Kidney epithelial cell (primary cell): ENCODE measurements at regions not wholly inside any gene's neighbourhood (a gene's known extent, or its start where the extent isn't known, plus 50 kb on each side); places are given as distances from the start of the nearest gene placed in this dataset.

Source experiments
- DNase-seq: peaks from one replicate; pipeline ENCODE4 v3.0.0-alpha.2; 2010; ENCODE audit warnings: low read depth
- H3K27me3 ChIP-seq: 2 replicates; pipeline ENCODE4 v1.6.0; 2011; ENCODE audit warnings: low read length; ENCODE audit not compliant: control insufficient read depth, insufficient read depth
- H3K36me3 ChIP-seq: 2 replicates; pipeline ENCODE4 v1.5.1; 2011; ENCODE audit warnings: low read length; ENCODE audit not compliant: control insufficient read depth, insufficient read depth
- H3K4me3 ChIP-seq: 2 replicates; pipeline ENCODE4 v1.5.1; 2011; ENCODE audit warnings: low read depth, mild to moderate bottlenecking, control low read depth, low read length
- CTCF ChIP-seq: IDR thresholded peaks from 2 replicates; pipeline ENCODE4 v1.5.1; 2011; ENCODE audit warnings: mild to moderate bottlenecking, moderate library complexity, low read length, control low read depth, inconsistent platforms; ENCODE audit not compliant: insufficient read depth, poor library complexity, severe bottlenecking

- Histone ChIP-seq H3K4me3 (no peak overlapping the region), H3K36me3 (no peaks in the 10 kb centered on the region), H3K27me3 (no peaks in the 10 kb centered on the region)
- no peak for DNase-seq
- no peak for TF ChIP-seq CTCF
Measured at GRCh38 chr5:94082405-94082804, 341.0 kb upstream of the POU5F2 start.

GRCh38 chr5:94081088-94081487 lies 339.7 kb upstream of the POU5F2 start:
- no peak for DNase-seq
- no peaks in the 10 kb centered on the region for H3K27me3 ChIP-seq
- no peak overlapping the region for H3K4me3 ChIP-seq
- H3K36me3 ChIP-seq: no peaks in the 10 kb centered on the region
- TF ChIP-seq CTCF: no peak

- DNase-seq: no peak
- no peaks in the 10 kb centered on the region for H3K36me3 ChIP-seq
Measured at GRCh38 chr5:94080390-94080789, 339.0 kb upstream of the POU5F2 start.

GRCh38 chr5:94072116-94072515 lies 330.7 kb upstream of the POU5F2 start:
- DNase-seq: no peak
- Histone ChIP-seq H3K36me3 (no peaks in the 10 kb centered on the region), H3K27me3 (no peaks in the 10 kb centered on the region), H3K4me3 (no peak overlapping the region)
- no peak for TF ChIP-seq CTCF

More at GRCh38 chr5:94080390-94080789, 339.0 kb upstream of the POU5F2 start:
- Histone ChIP-seq H3K27me3 (no peaks in the 10 kb centered on the region), H3K4me3 (no peak overlapping the region)
- no peak for TF ChIP-seq CTCF

- no peak for DNase-seq
- no peak overlapping the region for H3K4me3 ChIP-seq
- TF ChIP-seq CTCF: no peak
Measured at GRCh38 chr5:94066437-94067207, 325.2 kb upstream of the POU5F2 start.

GRCh38 chr5:94064025-94064424 lies 322.6 kb upstream of the POU5F2 start:
- TF ChIP-seq CTCF: no peak
- no peak for DNase-seq
- Histone ChIP-seq H3K4me3 (no peak overlapping the region), H3K27me3 (no peaks in the 10 kb centered on the region), H3K36me3 (no peaks in the 10 kb centered on the region)

More at GRCh38 chr5:94066437-94067207, 325.2 kb upstream of the POU5F2 start:
- H3K27me3 ChIP-seq: no peaks in the 10 kb centered on the region
- H3K36me3 ChIP-seq: no peaks in the 10 kb centered on the region
